Gastrocnemius medialis (tissue), 4 donors: ENCODE measurements at regions not wholly inside any gene's neighbourhood (a gene's known extent, or its start where the extent isn't known, plus 50 kb on each side); places are given as distances from the start of the nearest gene placed in this dataset.

Experiments
- CTCF ChIP-seq, 5 experiments: fragments of 450-650 bp in 3 of 5; fragments of 200-600 bp in 2 of 5; sonication (generic) in 2 of 5; IDR thresholded peaks in 4 of 5; conservative IDR thresholded peaks in 1 of 5; 1 replicate in 4 of 5; 2 replicates in 1 of 5; pipeline ENCODE4 v1.5.1; 2016 to 2019; ENCODE audit warnings: antibody characterized with exemption in 5 of 5, mild to moderate bottlenecking in 3 of 5, moderate library complexity in 3 of 5
- POLR2A ChIP-seq, 2 donors: fragments of 450-650 bp; IDR thresholded peaks; one replicate each; pipeline ENCODE4 v1.6.1; 2017; ENCODE audit warnings: antibody characterized with exemption in 2 of 2, mild to moderate bottlenecking in 2 of 2, moderate library complexity in 2 of 2

- TF ChIP-seq POLR2A (IDR thresholded peaks at IDR 0.05) = no peak
- no peak for TF ChIP-seq CTCF (IDR thresholded peaks at IDR 0.05 in 4 of 5, conservative IDR thresholded peaks at IDR 0.05 in 1 of 5)
Observed at GRCh38 chr15:34691034-34691433, 63.8 kb downstream of the GJD2 start.
